ENCODE measurements at regions not wholly inside any gene's neighbourhood (a gene's known extent, or its start where the extent isn't known, plus 50 kb on each side); places are given as distances from the start of the nearest gene placed in this dataset.
A peak's percentile ranks its signal among the peaks of the same experiment; 100 is the strongest.

DNA sequence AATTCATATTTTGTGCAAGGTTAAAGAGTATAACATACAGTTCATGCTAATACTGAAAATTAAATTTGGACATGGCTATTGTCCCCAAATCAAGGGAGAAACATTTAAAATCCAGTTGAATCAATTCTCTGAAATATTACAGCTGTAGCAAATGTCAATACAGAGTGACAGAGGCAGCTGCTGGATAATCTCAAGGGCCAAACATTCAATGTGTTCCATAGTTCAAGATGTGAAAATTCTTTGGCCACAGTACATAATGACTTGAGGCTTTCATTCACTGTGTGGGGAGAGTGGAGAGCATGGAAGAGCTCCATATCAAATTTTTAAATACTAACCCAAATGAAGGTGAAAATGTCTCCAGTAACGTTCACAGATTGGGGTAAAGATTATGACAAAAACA, 1192.8 kb upstream of the CADM2 start:
- DNase-seq: no peak

DNA sequence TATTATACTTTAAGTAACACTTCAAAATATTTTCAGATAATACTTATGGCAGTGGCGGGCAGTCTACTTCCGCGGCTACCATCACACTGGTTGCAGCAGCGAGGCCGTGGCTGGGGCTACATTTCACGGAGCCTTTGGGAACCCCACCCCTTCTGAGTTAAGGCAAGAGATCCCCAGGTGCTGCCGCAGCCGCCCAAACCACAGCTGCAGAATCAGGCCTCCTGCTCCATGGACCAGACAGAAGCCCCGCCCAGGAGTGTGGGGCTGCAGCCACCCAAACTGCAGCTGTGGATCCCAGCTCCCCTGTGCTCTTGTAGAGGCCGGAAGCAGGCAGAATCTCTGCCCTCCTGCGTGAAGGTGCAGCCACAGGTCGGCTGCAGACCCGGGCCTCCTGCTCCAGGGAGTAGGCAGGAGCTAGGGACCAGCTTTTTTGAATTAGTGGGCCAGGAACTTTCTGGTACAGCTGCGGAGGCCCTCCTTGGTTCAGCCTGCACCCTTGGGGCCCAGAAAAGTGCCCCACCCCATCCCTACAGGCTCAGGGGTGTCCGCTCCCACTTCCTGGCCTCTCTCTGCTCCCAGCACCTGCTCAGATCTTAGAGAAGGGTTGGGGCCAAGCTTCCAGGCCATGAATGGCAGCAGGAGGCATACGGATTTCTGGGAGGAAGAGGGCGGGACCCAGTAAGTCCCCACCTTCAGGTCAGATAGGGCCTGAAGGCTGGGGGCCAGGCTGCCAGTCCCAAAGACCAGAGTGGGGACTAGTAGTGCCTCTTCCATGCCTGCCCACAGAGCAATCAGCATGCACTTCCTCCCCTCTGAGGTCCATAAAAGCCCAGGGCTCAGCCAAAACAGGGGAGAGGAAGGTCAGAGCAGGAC, 1188.8 kb upstream of the CADM2 start:
- no peak for DNase-seq

DNA sequence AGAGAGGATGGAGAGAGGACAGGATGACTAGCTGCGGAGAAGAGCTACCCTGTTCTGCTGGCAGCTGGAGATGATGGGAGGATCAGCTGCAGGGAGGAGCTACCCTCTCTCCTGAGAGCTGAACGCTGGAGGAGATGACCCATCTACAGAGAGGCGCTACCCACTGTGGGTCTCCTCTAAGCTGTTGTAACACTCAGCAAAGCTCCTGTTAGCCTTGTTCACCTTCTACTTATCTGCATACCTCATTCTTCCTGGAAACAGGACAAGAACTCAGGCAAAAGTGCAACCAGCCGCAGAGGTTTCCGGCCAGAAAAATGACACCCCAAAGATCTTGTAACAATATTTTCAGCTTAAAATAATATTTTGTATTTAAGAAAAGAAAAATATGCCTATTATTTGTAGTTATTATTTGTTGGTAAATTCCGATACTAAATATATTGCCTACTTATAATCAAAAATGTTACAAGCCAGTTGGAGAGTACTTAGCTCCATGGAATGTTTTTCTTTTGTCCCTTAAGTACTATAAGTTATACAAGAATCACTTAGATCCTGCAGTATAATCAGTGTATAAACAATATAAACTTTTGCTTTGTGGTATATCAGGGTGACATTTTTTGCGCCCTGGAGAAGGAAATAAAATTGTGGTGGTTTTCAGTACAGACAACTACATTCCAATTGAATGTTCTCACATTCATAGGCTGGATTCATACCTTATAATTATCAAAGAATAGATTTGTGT, 1188.0 kb upstream of the CADM2 start:
- DNase-seq: no peak

DNA sequence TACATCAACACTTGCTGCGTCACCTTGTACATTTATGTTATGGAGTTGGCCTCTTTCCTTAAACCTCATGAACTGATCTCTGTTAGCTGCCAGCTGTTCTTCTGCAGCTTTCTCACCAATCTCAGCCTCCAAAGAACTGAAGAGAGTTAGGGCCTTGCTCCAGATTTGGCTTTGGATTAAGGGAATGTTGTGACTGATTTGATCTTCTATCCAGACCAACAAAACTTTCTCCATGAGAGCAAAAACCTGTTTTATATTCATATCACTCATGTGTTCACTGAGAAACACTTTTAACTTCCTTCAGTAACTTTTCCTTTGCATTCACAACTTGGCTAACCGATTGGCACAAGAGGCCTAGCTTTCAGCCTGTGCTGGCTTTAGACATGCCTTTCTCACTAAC, 1156.0 kb upstream of the CADM2 start:
- no peak for DNase-seq

DNA sequence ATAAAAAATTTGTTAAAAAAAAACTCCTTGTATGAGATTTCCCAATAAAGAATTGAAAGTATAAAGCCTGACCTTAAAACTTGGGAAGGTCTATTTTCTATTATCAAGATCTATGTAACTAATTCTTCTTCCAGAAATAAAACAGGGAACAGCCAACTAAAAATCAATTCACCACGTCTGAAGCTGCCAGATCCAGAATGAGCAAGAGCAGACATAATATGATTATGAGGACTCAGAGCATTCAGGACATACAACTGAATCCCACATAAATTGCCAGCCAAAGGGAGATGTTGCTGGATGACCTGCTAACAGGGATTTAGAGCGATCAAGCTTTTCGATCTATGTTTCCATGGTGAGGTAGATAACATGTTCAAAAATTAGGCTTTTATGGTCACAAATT, 1151.3 kb upstream of the CADM2 start:
- no peak for DNase-seq

DNA sequence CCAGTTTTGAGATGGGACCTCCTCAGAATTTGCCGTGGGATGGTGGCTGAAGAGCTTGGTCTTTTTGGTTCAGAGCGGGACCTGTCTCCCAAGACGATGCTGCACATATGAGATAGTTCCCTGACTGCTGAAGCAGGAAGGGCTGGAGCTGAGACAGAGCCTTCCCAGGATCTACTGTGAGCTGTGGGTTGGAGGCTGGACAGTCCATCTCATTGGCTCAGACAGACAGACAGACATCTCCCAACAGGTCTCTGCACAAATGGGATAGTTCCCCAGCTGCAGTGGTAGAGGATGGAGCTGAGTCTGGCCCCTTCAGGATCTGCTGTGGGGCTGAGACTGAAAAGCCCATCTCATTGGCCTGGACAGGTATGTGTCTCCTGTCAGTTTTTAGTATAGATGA, 1145.6 kb upstream of the CADM2 start:
- DNase-seq: no peak

DNA sequence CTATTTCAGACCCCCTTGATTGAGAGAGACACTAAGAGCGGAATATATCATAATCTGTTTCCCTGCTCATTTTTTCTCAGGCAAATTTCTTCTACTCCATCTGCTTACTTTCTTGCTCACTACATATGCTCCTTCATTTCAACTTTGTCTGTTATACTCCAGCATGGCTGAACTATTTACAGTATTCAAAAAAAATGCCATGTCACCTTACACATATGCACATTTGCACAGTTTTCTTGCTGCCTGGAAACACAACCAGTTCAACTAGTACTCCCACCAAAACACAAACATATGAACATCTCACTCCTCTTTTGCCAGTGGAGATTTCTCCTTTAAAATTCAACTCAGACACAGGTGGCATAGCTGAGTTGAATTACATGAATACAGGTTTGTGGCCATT, 1142.1 kb upstream of the CADM2 start:
- DNase-seq: no peak

DNA sequence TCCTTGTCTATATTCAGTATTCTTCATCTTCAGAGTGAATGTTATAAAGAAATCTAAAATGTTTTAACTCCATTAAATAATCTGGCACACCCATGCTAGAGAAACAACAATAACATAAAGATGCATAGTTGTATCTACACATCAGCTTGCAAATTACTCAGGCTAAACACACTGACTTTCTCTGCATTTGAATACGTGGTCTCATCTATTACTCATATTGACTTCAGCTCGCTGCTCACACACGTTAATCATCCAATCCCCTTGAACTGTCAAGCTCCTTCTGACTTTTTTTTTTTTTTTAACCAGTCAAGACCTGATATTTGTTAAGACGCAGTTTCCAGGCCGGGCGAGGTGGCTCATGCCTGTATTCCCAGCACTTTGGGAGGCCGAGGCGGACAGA, 1137.3 kb upstream of the CADM2 start:
- no peak for DNase-seq

DNA sequence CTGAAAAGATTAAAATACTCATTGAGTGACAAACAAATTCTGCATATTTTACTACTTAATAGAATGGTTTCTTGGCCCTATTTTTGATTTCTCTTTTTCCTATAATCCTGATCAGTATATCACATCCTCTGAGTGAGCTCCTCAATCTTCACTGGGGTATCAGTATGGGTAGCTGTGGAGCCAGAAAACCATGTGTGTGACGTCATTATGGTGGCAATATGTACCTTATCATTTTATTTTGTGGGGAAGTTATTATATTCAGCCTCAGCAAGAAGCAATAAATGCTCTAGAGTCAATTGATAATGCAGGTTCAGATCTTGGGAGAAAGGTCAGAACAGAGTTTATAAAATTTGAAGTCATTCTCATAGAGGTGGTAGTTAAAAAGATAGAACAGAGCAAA, 1135.7 kb upstream of the CADM2 start:
- no peak for DNase-seq

DNA sequence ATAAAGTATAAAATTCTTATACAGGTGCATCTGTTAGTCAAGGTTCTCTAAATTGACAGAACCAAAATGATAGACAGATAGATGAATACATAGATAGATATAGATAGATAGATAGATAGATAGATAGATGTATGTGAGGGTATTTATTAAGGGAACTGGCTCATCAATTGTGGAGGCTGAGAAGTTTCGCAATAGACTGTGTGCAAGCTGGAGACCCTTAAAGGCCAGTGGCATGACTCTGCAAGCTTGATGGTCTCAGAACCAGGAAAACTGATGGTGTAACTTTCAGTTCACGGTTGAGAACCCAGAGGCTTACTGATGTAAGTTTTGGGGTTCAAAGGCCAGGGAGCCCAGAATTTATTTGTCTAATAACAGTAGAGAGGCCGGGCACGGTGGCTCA, 1123.7 kb upstream of the CADM2 start:
- no peak for DNase-seq

DNA sequence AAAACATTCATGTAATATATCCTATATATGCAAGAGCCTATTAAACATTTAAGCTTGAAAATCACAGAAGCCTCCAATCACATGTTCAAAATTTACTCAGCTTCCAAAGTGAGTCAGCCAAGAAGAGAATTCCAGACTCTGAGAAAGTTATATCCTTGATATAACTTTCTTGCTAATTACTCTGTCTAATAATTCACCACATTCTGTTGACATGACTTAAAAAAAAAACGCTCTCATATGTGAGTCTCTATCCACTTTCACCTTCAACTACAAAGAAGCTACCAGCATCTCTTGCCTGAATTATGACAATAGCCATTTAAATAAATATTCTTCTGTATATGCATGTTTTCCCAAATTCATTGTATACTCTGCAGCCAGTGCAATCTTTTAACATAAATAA, 1116.3 kb upstream of the CADM2 start:
- no peak for DNase-seq

DNA sequence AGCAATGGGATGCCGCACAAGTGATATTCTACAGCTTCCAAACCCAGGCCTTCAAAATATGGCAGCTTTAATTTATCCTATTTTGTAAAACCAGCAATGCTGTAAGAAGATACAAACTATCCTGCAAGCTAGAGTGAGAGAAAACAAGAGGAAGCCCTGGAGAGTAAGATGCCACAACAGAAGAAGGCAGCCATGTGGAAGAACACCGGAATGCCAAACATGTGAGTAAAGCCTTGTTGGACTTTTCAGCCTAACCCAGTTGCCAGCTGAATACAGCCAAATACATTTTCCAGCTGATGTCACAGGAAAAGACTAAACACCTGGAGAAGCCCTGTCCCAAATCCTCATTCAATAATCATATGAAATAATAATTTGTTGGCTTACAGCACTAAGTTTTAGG, 1115.1 kb upstream of the CADM2 start:
- DNase-seq: peak in 1 of 2 experiments; percentile 9

DNA sequence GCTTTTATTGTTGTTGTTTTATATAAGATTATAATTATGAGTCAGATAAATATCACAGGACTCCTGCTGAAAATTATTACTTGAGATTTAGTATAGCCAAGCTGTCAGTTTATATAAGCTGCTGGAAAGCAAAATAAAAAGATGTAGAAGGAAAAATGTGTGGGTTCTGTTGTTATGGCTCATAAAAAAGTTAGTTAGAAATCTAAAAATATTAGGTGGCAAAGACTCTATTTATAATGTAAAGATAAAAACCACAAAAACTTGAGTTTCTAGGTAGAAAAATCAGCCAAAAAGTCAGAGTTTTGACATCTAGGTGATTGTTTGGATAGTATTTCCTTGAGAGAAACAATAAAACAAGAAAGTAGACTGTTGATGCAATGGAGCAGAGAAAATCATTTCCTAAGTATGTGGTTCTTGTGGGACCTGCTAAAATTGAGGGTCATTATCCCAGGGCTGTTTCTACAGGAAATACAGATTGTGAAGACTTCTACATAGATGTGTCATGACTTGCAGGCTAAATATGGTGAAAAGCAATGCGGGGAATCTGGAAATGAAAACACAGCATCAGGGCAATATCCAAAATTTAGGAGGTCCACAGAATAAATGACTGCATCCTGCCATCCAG, 1109.6 kb upstream of the CADM2 start:
- no peak for DNase-seq

DNA sequence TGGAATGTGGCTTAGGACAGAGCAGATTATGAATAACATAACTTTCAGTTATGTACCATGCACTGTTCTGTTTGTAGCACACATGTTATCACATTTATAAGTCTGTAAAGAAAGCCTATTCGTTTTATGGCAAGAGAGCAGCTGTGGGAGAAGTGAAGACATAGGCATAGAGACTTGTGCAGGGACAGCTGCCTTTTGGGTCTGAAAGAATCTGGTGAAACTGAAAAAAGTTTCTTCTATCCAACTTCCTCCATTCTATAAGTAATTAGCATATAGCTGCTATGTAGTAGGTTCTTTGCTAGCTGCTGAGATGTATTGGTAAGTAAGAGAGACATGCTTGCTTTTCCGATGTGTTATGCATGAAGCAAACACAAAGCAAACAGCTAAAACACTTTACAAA, 1095.4 kb upstream of the CADM2 start:
- DNase-seq: no peak

DNA sequence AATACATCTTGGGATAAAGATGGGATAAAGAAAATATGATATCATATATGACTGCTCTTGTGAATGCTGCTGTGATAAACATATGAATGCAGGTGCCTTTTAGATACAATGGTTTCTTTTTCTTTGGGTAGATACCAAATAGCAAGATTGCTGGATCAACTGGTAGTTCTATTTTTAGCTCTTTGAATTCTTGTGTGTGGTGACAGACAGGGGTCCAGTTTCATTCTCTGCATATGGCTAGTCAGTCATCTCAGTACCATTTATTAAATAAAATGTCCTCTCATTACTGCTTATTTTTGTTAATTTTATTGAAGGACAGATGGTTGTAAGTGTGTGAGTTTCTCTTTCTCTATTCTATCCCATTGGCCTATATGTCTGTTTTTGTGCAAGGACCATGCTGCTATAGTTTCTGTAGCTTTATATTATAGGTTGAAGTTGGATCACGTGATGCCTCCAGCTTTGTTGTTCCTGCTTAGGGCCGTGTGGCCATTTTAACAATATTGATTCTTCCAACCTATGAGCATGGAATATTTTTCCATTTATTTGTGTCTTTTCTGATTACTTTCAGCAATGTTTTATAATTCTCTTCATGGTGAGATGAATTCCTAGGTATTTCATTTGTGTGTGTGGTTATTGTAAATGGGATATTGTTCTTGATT, 1089.8 kb upstream of the CADM2 start:
- DNase-seq: no peak

DNA sequence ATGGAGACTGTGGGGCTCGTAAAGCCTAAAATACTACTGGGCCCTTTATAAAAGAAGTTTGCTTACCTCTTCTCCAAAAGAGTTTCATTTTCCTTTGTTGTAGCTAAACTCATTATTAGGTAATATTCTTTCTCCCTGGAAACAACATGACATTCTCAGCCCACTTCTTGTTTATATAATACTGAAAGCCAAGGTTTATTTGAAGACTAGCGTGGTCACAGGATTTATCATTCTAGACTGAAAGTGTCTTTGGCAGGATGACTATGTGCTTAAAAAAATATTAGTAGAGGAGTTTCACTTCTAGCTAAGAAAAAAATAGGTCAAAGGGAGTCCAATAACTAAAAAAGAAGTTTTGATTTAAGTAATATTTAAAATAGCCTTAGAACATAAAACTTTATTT, 1085.2 kb upstream of the CADM2 start:
- DNase-seq: no peak

DNA sequence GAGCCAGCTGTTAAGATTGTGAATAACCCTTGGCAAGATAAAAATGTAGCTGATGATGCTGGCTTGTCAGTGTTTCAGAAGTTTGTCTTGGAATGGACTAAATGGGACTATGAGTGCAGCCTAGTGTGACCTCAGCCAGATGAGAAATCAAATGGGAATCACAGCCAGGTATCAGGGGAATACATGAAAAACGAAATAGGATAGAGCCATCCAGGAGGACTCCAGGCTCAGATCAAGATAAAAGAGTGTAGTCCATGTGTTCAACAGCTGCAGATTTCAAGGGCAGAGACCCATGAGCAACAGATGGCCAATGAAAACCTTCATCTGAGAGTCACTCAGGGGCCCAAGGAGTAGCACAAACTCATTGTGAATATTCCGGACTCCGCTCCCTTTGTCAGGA, 1080.9 kb upstream of the CADM2 start:
- DNase-seq: no peak

DNA sequence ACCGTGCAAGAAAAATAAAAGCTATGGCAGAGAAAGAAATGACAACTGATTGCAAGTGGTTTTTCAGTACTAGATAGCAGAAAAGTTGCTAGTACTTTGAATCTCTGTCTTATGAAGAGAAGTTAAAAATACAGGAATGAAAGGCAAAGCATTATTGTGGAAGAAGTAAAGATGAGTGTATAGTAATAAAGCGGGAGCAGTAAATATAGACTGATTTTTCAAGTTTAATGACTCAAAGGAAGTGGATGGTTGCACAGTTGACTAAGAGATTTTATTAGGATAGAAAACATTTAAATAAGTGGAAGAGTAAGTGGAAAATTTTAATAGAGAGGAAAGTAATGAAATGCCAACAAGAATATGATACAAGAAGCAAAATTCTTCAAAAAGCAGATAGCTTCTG, 1076.1 kb upstream of the CADM2 start:
- no peak for DNase-seq

DNA sequence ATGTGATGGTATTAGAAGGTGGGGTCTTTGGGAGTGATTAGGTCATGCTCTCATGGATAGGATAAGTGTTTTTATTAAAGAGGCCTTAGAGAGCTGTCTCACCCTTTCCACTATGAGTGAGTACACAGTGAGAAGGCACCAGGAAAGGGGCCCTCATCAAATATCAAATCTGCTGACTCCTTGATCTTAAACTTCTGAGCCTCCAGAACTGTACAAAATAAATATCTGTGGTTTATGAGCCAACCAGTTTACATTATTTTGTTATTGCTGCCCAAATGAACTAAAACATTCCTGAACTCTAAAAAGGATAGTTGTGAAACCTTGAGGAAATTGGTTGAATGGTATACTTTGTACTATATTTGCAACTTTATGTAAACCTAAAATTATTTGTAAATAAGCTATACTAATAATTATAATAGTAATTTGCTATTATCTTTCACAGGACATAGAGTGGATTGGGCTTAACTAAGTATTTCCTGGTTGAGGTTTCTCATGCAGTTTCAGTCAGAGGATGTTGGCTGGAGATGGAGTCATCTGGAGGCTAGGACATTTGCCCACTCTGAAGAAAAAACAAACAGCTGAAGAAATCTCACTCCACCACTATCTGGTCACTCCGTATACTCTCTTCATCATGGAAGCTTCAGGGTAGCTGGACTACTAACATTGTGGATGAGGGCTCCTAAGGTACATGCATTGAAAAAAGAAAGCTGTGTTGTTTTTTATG, 1068.6 kb upstream of the CADM2 start:
- no peak for DNase-seq

DNA sequence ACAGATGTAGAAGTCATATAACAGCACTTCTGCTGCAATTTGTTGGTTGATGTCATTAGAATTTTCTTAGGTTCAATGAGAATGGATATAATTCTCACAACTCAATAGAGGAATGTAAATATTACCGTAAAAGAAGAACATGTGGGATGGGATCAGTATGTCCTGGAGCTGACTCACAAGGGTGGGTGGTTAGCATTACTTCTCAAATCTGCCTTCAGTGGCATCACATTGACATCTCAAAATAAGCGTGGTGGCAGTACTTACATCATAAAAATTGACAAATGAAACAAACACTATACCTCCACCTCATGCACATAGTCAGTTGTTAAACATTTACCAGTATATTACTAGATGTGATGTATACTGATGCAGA, 1068.0 kb upstream of the CADM2 start:
- DNase-seq: no peak

DNA sequence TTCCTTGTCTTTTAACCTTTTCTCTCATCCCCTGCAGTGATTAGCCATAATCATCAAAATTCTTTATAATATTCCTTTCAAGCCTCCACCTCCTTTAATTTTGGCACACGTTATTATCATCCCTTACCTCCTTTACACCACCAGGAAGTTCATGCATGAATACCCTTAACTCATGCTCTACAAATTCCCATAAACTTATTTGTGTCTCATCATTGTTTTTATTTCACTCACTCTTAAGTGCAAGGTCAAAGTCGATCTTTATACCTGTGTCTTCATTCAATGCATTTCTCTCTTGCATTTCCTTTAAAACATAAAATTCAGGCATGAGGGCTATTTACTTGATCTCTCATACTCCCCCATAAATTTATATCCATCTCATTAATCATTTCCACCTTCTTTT, 1064.6 kb upstream of the CADM2 start:
- no peak for DNase-seq

DNA sequence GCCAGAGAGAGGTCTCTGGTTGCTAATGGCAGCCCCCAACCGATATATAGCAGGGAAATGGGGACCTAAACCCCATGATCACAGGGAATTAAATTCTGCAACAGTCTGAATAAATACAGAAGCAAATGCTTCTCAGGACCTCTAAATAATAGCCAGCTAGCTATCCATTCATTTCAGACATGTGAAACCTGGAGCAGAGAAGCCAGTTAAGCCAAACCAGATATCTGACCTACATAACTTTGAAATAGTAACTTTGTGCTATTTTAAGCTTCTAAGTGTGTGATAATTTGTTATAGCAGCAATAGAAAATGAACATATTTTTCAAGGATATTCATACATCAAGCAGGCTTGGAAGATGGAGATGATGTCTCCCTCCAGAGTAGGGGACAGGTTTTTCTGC, 1062.9 kb upstream of the CADM2 start:
- DNase-seq: no peak

Measured in NCI-H446 (cell line).